ENCODE measurements at regions not wholly inside any gene's neighbourhood (a gene's known extent, or its start where the extent isn't known, plus 50 kb on each side); places are given as distances from the start of the nearest gene placed in this dataset.

DNA sequence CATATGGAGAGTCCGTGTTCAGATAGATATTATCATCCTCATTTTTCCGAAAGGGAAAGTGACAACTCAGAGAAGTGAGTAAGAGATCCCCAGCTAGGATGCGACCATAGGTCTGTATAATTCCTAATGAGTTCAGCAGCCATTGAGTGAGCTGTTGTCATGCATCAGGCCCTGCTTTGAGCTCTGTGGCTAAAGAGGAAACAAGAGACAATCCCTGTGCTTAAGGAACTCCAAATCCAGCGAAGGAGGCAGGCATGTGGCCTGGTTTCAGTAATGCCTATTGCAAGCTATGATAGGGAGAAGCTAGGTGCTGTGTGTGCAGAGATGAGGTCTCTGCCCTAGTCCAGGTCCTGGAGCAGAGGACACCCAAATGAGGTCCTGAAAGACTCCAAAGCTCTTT, 192.8 kb downstream of the ACTL7B start:
- TF ChIP-seq POLR2A (IDR thresholded peaks at IDR 0.05; ENCODE audit: extremely low read depth, insufficient read length), result no peak
- TF ChIP-seq, protein P1, sequence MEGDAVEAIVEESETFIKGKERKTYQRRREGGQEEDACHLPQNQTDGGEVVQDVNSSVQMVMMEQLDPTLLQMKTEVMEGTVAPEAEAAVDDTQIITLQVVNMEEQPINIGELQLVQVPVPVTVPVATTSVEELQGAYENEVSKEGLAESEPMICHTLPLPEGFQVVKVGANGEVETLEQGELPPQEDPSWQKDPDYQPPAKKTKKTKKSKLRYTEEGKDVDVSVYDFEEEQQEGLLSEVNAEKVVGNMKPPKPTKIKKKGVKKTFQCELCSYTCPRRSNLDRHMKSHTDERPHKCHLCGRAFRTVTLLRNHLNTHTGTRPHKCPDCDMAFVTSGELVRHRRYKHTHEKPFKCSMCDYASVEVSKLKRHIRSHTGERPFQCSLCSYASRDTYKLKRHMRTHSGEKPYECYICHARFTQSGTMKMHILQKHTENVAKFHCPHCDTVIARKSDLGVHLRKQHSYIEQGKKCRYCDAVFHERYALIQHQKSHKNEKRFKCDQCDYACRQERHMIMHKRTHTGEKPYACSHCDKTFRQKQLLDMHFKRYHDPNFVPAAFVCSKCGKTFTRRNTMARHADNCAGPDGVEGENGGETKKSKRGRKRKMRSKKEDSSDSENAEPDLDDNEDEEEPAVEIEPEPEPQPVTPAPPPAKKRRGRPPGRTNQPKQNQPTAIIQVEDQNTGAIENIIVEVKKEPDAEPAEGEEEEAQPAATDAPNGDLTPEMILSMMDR (IDR thresholded peaks at IDR 0.05; ENCODE audit: low read depth, low read length), result no peak
